ENCODE measurements at regions not wholly inside any gene's neighbourhood (a gene's known extent, or its start where the extent isn't known, plus 50 kb on each side); places are given as distances from the start of the nearest gene placed in this dataset.
"Not testable (repeated sequence)": the region's sequence is repeated elsewhere in the genome, so short reads cannot be mapped to it uniquely, and the experiment has no call there.

DNA sequence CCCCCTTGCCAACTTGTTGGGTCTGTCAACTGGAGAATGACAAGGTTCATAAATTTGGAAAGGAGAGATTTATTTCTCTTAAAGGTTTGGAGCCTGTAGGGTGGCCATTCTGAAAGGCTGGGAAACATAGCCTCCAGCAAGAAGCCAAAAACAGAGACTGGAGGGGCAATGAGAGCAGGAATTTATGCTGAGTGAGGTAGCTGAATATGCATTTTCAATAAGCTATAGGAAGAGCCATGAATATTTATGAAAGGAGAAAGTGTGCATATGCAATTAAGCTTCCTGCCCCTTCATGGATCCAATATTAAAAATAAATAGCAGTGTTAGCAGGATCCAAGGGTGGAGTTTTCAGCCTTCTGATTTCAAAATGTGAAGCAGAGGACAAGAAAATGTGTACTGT lies 306.1 kb upstream of the LRRC3B start:
- TF ChIP-seq POLR2A (IDR thresholded peaks at IDR 0.05) = no peak
- TF ChIP-seq, protein P1, sequence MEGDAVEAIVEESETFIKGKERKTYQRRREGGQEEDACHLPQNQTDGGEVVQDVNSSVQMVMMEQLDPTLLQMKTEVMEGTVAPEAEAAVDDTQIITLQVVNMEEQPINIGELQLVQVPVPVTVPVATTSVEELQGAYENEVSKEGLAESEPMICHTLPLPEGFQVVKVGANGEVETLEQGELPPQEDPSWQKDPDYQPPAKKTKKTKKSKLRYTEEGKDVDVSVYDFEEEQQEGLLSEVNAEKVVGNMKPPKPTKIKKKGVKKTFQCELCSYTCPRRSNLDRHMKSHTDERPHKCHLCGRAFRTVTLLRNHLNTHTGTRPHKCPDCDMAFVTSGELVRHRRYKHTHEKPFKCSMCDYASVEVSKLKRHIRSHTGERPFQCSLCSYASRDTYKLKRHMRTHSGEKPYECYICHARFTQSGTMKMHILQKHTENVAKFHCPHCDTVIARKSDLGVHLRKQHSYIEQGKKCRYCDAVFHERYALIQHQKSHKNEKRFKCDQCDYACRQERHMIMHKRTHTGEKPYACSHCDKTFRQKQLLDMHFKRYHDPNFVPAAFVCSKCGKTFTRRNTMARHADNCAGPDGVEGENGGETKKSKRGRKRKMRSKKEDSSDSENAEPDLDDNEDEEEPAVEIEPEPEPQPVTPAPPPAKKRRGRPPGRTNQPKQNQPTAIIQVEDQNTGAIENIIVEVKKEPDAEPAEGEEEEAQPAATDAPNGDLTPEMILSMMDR (IDR thresholded peaks at IDR 0.05) = no peak
- Histone ChIP-seq H3K4me3 (no peak overlapping the region), H3K27me3 (no peaks in the 10 kb centered on the region), H3K27ac (no peak overlapping the region), H3K36me3 (no peaks in the 10 kb centered on the region), H3K9me3 (peaks cover 0 to 5% (median 0%) of the 10 kb centered on the region in 3 donors), H3K4me1 (no peaks in the 10 kb centered on the region)
- no peak for DNase-seq
- intact Hi-C loops (cut with DNase I) = no loop called here

DNA sequence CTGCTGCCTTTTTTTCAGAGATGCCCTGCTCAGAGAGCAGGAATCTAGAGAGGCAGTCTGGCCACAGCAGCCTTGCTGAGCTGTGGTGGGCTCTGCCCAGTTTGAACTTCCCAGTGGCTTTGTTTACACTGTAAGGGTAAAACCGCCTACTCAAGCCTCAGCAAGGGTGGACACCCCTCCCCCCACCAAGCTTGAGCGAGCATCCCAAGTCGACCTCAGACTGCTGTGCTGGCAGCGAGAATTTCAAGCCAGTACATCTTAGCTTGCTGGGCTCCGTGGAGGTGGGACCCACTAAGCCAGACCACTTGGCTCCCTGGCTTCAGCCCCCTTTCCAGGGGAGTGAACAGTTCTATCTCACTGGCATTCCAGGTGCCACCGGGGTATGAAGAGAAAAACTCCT lies 298.8 kb upstream of the LRRC3B start:
- H3K4me3 ChIP-seq; H3K36me3 ChIP-seq; intact Hi-C loops (cut with DNase I); H3K27me3 ChIP-seq; H3K4me1 ChIP-seq; H3K9me3 ChIP-seq; DNase-seq; H3K27ac ChIP-seq: not testable (repeated sequence)
- 100% methylated on average over 1 of the region's 6 CpGs; no CpG with 5 or more reads in 1 of the 2 donors for WGBS, 2 donors

GRCh38 chr3:26340001-26340400 lies 282.6 kb upstream of the LRRC3B start:
- no peak overlapping the region for H3K27ac ChIP-seq
- no peaks in the 10 kb centered on the region for H3K36me3 ChIP-seq
- WGBS, 2 donors = 71 to 75% methylated on average over 1 to 3 of the region's 3 CpGs
- no peaks in the 10 kb centered on the region for H3K27me3 ChIP-seq
- H3K4me1 ChIP-seq = no peaks in the 10 kb centered on the region
- H3K4me3 ChIP-seq = no peak overlapping the region
- no peak for DNase-seq
- TF ChIP-seq, protein P1 (IDR thresholded peaks at IDR 0.05) = no peak
- TF ChIP-seq POLR2A (IDR thresholded peaks at IDR 0.05) = no peak
- no peaks in the 10 kb centered on the region for H3K9me3 ChIP-seq
- intact Hi-C loops (cut with DNase I) = no loop called here

- TF ChIP-seq, protein P1 (IDR thresholded peaks at IDR 0.05) = no peak
- no peak for TF ChIP-seq POLR2A (IDR thresholded peaks at IDR 0.05)
These were observed 278.9 kb upstream of the LRRC3B start for GRCh38 chr3:26343647-26344046.

DNA sequence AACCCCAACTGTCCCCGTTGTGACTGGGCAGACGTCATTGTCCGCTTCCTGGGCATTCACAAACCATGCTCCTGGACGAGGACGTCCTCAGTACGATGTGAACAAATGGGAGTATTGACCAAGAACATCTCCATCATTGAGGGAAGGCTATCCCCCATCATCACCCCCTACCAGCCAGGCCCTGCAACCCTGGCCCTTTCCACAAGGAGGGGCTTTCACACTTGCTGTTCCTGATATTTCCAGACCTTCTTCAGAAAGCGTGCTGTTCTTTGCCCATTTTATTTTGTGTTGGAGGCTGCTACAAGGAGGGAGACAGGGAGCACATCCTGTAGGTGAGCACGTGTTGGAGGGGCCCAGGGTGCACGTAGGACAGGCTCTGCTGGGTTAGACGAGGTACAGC lies 277.0 kb upstream of the LRRC3B start:
- Histone ChIP-seq H3K9me3 (peaks cover 0 to 9% (median 0%) of the 10 kb centered on the region in 3 donors), H3K27me3 (no peaks in the 10 kb centered on the region), H3K4me3 (no peak overlapping the region), H3K4me1 (no peaks in the 10 kb centered on the region), H3K36me3 (no peaks in the 10 kb centered on the region), H3K27ac (no peak overlapping the region)
- TF ChIP-seq, protein P1 (IDR thresholded peaks at IDR 0.05) = no peak
- no peak for TF ChIP-seq POLR2A (IDR thresholded peaks at IDR 0.05)
- DNase-seq = no peak
- intact Hi-C loops (cut with DNase I) = no loop called here
- 80 to 83% methylated on average over 9 to 10 of the region's 10 CpGs for WGBS, 2 donors

More at GRCh38 chr3:26343647-26344046, 278.9 kb upstream of the LRRC3B start:
- Histone ChIP-seq H3K9me3 (no peaks in the 10 kb centered on the region), H3K27me3 (no peaks in the 10 kb centered on the region), H3K36me3 (no peaks in the 10 kb centered on the region), H3K27ac (no peak overlapping the region), H3K4me3 (no peak overlapping the region), H3K4me1 (no peaks in the 10 kb centered on the region)
- 44 to 50% methylated on average over 1 of the region's 1 CpG for WGBS, 2 donors
- no peak for DNase-seq
- intact Hi-C loops (cut with DNase I) = no loop called here

GRCh38 chr3:26346497-26346896 lies 276.1 kb upstream of the LRRC3B start:
- DNase-seq = no peak
- no peaks in the 10 kb centered on the region for H3K27me3 ChIP-seq
- intact Hi-C loops (cut with DNase I) = no loop called here
- 80 to 90% methylated on average over 1 to 5 of the region's 13 CpGs for whole genome bisulfite sequencing, 2 donors
- H3K36me3 ChIP-seq = no peaks in the 10 kb centered on the region
- H3K9me3 ChIP-seq = peaks cover 0 to 15% (median 0%) of the 10 kb centered on the region in 3 donors
- TF ChIP-seq, protein P1 (IDR thresholded peaks at IDR 0.05) = no peak
- TF ChIP-seq POLR2A (IDR thresholded peaks at IDR 0.05) = no peak
- H3K27ac ChIP-seq = no peak overlapping the region
- H3K4me1 ChIP-seq = no peaks in the 10 kb centered on the region
- no peak overlapping the region for H3K4me3 ChIP-seq
